Omental fat pad (tissue), 3 donors: ENCODE measurements at regions not wholly inside any gene's neighbourhood (a gene's known extent, or its start where the extent isn't known, plus 50 kb on each side); places are given as distances from the start of the nearest gene placed in this dataset.

Experiments used
- ATAC-seq: fragments of 150-250 bp; one replicate; pipeline ENCODE4 v1.9.1; 2016; ENCODE audit warnings: mild to moderate bottlenecking, moderate library complexity; ENCODE audit not compliant: low FRiP score
- DNase-seq: peaks from one replicate; pipeline ENCODE4 v3.0.0-alpha.2; 2019; ENCODE audit warnings: low spot score
- CTCF ChIP-seq, 3 donors: fragments of 450-650 bp; IDR thresholded peaks; one replicate each; pipeline ENCODE4 v1.5.1; 2016 to 2017; ENCODE audit warnings: antibody characterized with exemption in 3 of 3, mild to moderate bottlenecking in 3 of 3, moderate library complexity in 2 of 3

- ATAC-seq = no peak
Measured at GRCh38 chr10:14447094-14447839, 116.5 kb upstream of the FRMD4A start.

GRCh38 chr10:14439451-14440259, 108.9 kb upstream of the FRMD4A start:
- DNase-seq (no peak), ATAC-seq (no peak)
- TF ChIP-seq CTCF (IDR thresholded peaks at IDR 0.05) = no peak

More at GRCh38 chr10:14447094-14447839, 116.5 kb upstream of the FRMD4A start:
- TF ChIP-seq CTCF (IDR thresholded peaks at IDR 0.05) = no peak
- no peak for DNase-seq

- TF ChIP-seq CTCF (IDR thresholded peaks at IDR 0.05) = no peak
- ATAC-seq (no peak), DNase-seq (no peak)
Measured at GRCh38 chr10:14438576-14438975, 107.9 kb upstream of the FRMD4A start.

- TF ChIP-seq CTCF (IDR thresholded peaks at IDR 0.05) = no peak
- DNase-seq = no peak
- ATAC-seq = no peak
Measured at GRCh38 chr10:14438057-14438456, 107.3 kb upstream of the FRMD4A start.

GRCh38 chr10:14435976-14436632, 105.4 kb upstream of the FRMD4A start:
- no peak for ATAC-seq
- TF ChIP-seq CTCF (IDR thresholded peaks at IDR 0.05) = no peak
- DNase-seq = no peak

GRCh38 chr10:14433147-14433546, 102.4 kb upstream of the FRMD4A start:
- ATAC-seq = no peak
- no peak for DNase-seq
- TF ChIP-seq CTCF (IDR thresholded peaks at IDR 0.05) = no peak
